HEK293T (cell line): ENCODE measurements at regions not wholly inside any gene's neighbourhood (a gene's known extent, or its start where the extent isn't known, plus 50 kb on each side); places are given as distances from the start of the nearest gene placed in this dataset.

Experiments used
- BHLHE40 ChIP-seq: fragments of 450-650 bp; IDR thresholded peaks from 2 replicates; pipeline ENCODE4 v1.6.1; 2016; ENCODE audit warnings: mild to moderate bottlenecking, moderate library complexity, borderline replicate concordance
- CTBP1 ChIP-seq: fragments of 450-650 bp; IDR thresholded peaks from 2 replicates; pipeline ENCODE4 v1.6.1; 2016; ENCODE audit warnings: borderline replicate concordance
- ELF4 ChIP-seq: fragments of 450-650 bp; IDR thresholded peaks from 2 replicates; pipeline ENCODE4 v1.6.1; 2017; ENCODE audit warnings: antibody characterized with exemption
- FOXA1 ChIP-seq: fragments of 450-650 bp; IDR thresholded peaks from 2 replicates; pipeline ENCODE4 v1.6.1; 2016; ENCODE audit warnings: mild to moderate bottlenecking
- FOXK2 ChIP-seq: fragments of 450-650 bp; IDR thresholded peaks from 2 replicates; pipeline ENCODE4 v1.6.1; 2016; ENCODE audit warnings: mild to moderate bottlenecking
- FOXM1 ChIP-seq: fragments of 450-650 bp; IDR thresholded peaks from 2 replicates; pipeline ENCODE4 v1.6.1; 2017; ENCODE audit warnings: mild to moderate bottlenecking, borderline replicate concordance
- HDGF ChIP-seq: fragments of 450-650 bp; IDR thresholded peaks from 2 replicates; pipeline ENCODE4 v1.6.1; 2017; ENCODE audit warnings: antibody characterized with exemption, borderline replicate concordance
- L3MBTL2 ChIP-seq: fragments of 450-650 bp; conservative IDR thresholded peaks from 2 replicates; pipeline ENCODE4 v1.6.1; 2016; ENCODE audit warnings: mild to moderate bottlenecking
- LEF1 ChIP-seq: fragments of 450-650 bp; IDR thresholded peaks from 2 replicates; pipeline ENCODE4 v1.6.1; 2017; ENCODE audit warnings: mild to moderate bottlenecking, borderline replicate concordance
- NFRKB ChIP-seq: fragments of 450-650 bp; IDR thresholded peaks from 2 replicates; pipeline ENCODE4 v1.6.1; 2016; ENCODE audit warnings: mild to moderate bottlenecking, moderate library complexity
- SP1 ChIP-seq: fragments of 450-650 bp; IDR thresholded peaks from 2 replicates; pipeline ENCODE4 v1.6.1; 2017
- SUZ12 ChIP-seq: fragments of 450-650 bp; IDR thresholded peaks from 2 replicates; pipeline ENCODE4 v1.6.1; 2016; ENCODE audit warnings: mild to moderate bottlenecking
- TARDBP ChIP-seq: fragments of 450-650 bp; IDR thresholded peaks from 2 replicates; pipeline ENCODE4 v1.6.1; 2016
- TF ChIP-seq, protein P1 (sequence below): fragments of 450-650 bp; IDR thresholded peaks from 2 replicates; pipeline ENCODE4 v1.6.1; 2016

DNA sequence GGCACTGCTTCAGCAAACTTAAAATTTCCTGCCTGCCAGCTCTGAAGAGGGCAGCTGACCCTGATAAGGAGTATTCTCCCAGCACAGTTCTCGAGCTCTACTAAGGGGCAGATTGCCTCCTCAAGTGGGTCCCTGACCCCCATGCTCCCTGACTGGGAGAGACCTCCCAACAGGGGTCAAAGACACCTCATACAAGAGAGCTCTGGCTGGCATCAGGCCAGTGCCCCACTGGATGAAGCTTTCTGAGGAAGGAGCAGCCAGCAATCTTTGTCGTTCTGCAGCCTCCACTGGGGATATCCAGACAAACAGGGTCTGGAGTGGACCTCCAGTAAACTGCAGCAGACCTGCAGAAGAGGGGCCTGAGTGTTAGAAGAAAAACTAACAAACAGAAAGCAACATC lies 1118.3 kb upstream of the ADGRL3 start:
- TF ChIP-seq SP1 (no peak), L3MBTL2 (no peak), NFRKB (no peak), SUZ12 (no peak), FOXK2 (no peak), LEF1 (no peak), BHLHE40 (no peak), TARDBP (no peak), HDGF (no peak), FOXM1 (no peak), FOXA1 (no peak), CTBP1 (no peak), ELF4 (no peak)
- TF ChIP-seq, protein P1, sequence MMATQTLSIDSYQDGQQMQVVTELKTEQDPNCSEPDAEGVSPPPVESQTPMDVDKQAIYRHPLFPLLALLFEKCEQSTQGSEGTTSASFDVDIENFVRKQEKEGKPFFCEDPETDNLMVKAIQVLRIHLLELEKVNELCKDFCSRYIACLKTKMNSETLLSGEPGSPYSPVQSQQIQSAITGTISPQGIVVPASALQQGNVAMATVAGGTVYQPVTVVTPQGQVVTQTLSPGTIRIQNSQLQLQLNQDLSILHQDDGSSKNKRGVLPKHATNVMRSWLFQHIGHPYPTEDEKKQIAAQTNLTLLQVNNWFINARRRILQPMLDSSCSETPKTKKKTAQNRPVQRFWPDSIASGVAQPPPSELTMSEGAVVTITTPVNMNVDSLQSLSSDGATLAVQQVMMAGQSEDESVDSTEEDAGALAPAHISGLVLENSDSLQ: no peak
